22Rv1 (cell line): ENCODE measurements at regions not wholly inside any gene's neighbourhood (a gene's known extent, or its start where the extent isn't known, plus 50 kb on each side); places are given as distances from the start of the nearest gene placed in this dataset.

Experiments
- ZFX ChIP-seq: fragments of 450-650 bp; IDR thresholded peaks from 2 replicates; pipeline ENCODE4 v1.6.1; 2017; ENCODE audit warnings: antibody characterized with exemption, borderline replicate concordance
- TF ChIP-seq, protein P1 (sequence below): fragments of 450-650 bp; IDR thresholded peaks from 2 replicates; pipeline ENCODE4 v1.5.1; 2017; ENCODE audit warnings: mild to moderate bottlenecking

DNA sequence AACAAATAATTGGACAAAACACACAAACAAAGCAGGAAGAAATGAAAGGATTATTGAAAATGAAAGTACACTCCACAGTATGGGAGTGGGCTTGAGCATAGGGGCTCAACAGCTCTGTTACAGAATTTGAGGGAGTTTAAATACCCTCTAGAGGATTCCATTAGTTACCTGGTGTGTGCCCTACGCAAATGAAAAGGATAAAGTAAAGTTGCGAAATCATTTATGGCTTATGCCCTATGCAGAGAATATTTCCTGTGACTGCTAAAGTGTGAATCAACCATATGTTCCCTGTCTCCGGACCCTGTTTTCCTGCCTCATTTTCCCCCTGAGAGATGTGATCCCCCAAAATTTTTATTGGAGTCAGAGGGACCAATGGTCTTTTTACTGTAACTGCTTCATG lies 634.6 kb upstream of the CNTNAP2 start:
- TF ChIP-seq, protein P1, sequence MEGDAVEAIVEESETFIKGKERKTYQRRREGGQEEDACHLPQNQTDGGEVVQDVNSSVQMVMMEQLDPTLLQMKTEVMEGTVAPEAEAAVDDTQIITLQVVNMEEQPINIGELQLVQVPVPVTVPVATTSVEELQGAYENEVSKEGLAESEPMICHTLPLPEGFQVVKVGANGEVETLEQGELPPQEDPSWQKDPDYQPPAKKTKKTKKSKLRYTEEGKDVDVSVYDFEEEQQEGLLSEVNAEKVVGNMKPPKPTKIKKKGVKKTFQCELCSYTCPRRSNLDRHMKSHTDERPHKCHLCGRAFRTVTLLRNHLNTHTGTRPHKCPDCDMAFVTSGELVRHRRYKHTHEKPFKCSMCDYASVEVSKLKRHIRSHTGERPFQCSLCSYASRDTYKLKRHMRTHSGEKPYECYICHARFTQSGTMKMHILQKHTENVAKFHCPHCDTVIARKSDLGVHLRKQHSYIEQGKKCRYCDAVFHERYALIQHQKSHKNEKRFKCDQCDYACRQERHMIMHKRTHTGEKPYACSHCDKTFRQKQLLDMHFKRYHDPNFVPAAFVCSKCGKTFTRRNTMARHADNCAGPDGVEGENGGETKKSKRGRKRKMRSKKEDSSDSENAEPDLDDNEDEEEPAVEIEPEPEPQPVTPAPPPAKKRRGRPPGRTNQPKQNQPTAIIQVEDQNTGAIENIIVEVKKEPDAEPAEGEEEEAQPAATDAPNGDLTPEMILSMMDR = no peak
- TF ChIP-seq ZFX = no peak
